Stimulated activated CD4-positive, alpha-beta T cell treated with anti-CD3 and anti-CD28 coated beads, Interleukin-2, amount 100 ng/mL, for 48 hours (primary cell): ENCODE measurements at regions not wholly inside any gene's neighbourhood (a gene's known extent, or its start where the extent isn't known, plus 50 kb on each side); places are given as distances from the start of the nearest gene placed in this dataset.

Experiments
- DNase-seq, 2 donors: peaks; one replicate each; pipeline ENCODE4 v3.0.0-alpha.2; 2020

DNA sequence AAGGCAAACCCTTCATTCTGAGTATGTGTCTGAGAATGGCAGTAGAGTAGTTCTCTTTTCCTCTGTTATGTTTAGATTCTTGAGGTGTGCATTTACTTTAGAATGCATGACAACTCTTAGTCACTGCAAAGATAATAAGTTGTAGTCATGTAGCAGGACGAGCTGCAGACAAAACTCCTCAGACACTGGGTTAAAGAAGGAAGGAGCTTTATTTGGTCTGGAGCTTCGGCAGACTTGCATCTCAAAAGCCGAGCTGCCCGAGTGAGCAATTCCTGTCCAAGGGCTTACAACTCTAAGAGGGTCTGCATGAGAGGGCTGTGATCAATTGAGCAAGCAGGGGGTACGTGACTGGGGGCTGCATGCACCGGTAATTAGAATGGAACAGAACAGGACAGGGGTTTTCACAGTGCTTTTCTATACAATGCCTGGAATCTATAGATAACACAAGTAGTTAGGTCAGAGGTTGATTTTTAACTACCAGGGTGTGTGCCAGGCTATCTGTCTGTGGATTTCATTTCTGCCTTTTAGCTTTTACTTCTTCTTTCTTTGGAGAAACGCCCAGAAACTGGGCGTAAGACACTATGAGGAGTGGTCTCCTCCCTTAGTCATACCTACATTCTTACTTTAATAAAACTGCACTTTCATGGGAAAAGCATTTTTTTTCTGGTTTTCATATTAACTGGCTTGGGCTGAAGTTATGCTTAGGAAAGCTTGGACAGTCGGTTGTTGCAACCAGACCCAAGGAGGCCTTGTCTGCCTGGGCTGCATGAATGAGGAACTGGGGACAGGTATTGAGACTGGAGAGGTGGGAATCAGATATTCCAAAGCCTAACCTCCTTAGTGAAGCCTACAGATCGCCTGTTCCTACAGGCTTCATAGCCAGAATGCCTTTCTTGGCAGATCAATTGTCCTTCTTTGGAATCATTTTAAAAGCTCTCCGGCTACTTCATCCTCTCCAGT is 115.1 kb downstream of the RHOU start:
- DNase-seq, result no peak

- DNase-seq, result no peak
These were observed 115.9 kb downstream of the RHOU start for GRCh38 chr1:228851193-228851592.

- no peak for DNase-seq
These were observed 116.3 kb downstream of the RHOU start for GRCh38 chr1:228851618-228852017.

GRCh38 chr1:228852024-228852423 is 116.7 kb downstream of the RHOU start:
- no peak for DNase-seq

DNA sequence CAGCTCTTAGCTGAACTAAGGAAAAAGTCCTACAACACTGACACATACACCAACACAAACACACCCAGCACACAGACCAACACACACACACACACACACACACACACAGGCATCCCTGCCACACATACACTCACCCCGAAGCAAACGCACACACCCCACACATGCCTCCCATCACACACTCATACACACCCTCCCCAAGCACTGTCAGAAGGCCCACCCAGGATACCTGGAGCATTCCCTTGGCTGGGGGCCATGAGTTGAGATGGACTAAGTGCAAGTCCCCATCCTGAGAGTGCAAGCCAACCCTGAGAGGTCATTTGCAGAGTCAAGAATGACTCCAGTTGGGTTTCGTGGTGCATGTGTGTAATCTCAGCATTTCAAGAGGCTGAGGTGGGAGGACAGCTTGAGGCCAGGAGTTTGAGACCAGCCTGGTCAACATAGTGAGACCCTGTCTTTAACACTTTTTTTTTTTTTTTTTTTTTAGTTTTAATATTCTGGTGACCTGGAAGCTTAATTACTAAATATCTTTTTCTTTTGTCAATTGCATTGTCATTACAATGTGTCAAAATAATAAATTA is 117.3 kb downstream of the RHOU start:
- no peak for DNase-seq

DNA sequence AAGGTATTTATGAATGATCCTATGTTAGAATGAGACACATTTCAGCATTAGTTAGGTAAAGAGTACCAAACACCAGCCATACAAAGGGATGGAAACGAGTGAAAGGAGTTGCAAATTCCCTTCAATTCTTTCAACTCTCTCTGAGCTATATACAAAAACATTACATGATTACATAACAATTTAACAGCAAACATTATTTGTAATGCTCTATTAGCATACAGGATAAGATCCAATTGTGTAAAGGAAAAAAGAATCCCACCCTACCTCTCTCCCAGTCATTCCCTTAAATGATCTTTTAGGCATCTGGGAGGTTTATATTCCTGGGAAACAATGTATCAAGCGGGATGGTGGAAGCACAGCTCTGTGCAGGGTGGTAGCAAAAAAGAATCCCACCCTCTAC is 117.9 kb downstream of the RHOU start:
- DNase-seq, result no peak

DNA sequence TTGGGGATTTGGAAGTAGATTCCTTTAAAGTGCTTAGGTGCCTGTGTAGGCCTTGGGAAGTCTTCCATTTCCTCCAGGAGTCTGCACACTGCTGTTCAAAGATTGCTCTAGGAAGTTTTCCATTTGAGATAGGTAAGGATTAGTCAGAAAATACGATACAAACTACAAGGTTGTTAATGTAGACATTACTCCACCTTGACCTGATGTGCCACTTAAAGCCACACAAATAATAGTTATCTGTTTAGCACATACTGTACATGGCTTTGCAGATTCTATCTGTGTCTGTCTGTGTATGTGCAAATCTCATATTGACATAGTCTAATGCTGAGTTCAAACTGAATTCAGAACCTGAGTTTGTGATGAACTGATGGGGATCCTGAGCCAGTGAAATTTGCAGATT is 118.4 kb downstream of the RHOU start:
- no peak for DNase-seq

GRCh38 chr1:228854907-228855306 is 119.6 kb downstream of the RHOU start:
- no peak for DNase-seq

DNA sequence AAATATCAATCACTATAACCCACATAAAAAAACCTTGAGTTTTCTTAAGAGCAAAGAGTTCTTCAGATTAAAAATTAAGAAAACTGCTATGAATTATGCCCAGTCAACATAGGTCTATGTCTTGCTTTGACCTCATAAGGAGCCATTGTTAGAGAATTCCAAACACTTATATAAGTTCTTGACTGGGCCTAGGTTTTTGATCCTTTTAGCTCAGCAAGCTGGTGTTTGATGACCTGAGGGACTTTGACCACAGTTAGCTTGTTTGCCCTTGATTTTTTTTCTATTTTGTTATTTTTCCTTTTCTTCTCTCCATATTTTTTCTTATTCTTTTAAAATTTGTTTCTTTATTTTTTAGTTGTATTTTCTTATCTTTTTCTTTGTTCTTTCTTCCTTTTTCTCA is 122.3 kb downstream of the RHOU start:
- DNase-seq, result no peak

- DNase-seq, result peak in 1 of 2 donors; percentile 5
These were observed 125.9 kb downstream of the RHOU start for GRCh38 chr1:228860911-228861831.

GRCh38 chr1:228861832-228862180 is 126.5 kb downstream of the RHOU start:
- DNase-seq, result no peak

DNA sequence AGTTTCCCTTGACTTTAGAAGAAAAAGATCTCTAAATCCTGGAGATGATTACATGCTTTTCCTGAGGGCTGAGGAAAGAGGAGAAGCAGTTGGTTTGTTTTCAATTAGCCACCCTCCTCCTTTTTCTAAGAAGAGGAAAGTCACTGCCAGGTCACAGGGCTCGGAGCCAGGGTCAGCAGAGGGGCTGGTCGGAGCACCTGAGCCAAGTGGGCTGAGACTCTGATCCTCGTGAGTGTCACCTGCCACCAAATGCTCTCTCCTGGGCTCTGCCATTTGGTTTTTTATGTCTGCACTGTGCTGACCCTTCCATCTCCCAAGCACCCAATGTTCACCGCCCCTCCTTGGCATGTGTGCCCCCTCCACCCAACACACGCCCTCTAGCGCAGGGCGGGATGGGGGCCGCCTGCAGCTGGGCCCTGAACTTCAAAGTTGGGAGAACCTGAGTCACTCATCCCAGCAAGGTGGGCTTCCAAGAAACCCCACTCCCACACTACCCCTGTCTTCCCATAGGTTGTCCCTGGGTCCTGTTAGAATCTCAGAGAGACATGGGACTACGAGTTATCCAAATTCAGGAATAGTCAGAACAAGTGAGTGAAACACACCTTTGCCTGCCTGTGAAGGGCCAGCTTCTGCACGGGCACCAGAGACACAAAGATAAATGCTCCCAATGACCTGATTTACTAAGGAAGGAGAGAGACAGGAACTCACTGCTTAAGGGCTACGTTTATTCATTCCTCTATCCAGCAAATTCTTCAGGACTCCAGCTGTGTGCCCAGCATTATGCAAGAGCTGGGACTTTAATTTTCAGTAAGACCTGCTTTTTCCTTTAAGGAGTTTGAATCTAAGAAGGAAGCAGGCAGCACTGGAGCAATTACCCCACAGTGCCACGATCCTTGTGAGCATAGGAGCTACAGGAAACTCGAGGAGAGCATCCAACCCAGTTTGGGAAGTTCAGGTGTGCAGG is 127.5 kb downstream of the RHOU start:
- no peak for DNase-seq

- DNase-seq, result no peak
These were observed 128.5 kb downstream of the RHOU start for GRCh38 chr1:228863776-228864175.

DNA sequence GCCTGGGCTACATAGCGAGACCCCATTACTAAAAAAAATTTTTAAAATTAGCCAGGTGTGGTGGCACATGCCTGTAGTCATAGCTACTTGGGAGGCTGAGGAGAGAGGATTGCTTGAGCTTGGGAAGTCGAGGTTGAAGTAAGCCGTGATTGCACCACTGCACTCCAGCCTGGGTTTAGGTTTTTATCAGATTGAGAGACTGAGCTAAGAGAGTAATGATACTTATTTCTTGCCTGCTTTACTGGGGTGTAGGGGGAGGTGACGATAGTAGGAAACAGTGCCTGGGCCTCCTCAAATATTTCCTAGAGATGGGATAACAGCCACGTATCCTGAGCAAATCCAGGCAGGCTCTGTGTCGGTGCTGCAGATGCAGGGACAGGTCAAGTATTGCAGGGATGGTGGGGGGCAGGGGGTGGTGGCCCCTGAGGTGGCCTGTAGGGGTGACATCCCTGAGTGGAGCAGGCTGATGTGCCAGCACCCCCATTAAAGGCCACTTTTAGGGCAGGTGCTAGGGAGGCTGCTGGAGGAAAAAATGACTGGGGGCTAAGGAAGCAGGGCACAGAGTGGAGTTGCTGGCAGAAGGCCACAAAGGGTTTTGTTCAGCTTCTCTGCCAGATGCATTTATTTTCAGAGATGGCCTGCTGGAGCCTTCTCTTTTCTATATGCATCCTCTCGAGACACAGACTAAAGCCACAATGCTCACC is 130.5 kb downstream of the RHOU start:
- DNase-seq, result no peak

GRCh38 chr1:228866468-228866867 is 131.2 kb downstream of the RHOU start:
- DNase-seq, result no peak

GRCh38 chr1:228867108-228867950 is 132.1 kb downstream of the RHOU start:
- DNase-seq, result no peak

DNA sequence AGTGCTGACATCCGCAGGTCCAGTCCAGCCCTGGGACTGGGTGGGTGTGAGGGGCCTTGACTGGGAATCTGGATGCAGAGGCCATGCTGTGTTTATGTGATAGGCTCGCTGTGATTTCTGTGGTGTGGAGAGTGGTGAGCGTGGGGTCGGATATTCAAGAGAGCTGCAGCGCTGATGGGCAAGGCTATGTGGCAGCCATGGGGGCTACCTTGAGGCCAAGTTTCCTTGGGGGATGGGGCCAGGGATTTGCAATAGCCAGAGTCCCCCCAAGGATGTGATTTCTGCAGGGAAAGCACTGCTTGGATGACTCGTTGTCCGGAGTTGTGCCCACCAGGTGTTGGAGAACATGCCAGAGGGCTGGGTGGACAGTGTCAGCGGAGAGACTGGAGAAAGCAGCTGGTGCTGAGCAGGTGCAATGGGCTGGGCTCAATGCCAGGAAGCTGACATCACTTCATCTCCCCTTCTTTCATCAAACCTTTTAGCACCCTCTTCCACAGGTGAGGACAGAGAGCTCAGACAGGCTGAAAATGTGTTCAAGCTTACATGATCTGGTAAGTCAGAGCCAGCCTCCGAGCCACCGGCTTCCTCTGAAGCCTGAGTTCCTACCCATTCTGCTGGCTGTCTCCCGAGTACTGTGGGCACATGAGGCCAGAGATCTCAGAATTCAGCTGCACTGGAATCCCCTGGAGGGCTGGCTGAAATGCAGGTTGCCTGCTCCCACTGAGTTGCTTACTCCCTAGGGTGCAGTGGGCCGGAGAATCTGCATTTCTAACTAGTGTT is 132.9 kb downstream of the RHOU start:
- no peak for DNase-seq

DNA sequence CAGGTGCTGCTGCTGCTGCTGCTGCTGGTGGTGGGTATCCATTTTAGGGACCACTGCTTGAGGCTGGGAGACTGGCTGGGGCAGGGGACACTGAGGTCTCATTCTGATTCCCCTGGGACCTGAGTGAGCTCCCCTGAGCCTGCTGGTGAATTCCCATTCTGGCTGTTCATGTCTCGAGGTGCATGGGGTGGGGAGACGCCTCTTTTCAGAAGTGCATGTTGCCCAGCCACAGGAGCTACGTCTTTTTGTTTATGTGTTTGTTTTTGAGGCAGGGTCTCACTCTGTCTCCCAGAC is 133.4 kb downstream of the RHOU start:
- DNase-seq, result no peak

- no peak for DNase-seq
These were observed 134.1 kb downstream of the RHOU start for GRCh38 chr1:228869312-228869824.
